GM18867 (cell line): ENCODE measurements at regions not wholly inside any gene's neighbourhood (a gene's known extent, or its start where the extent isn't known, plus 50 kb on each side); places are given as distances from the start of the nearest gene placed in this dataset.

ENCODE experiments used
- ATAC-seq: cut with Tn5 transposase; IDR thresholded peaks from one replicate; pipeline ENCODE4 v1.9.1; 2021; ENCODE audit warnings: mild to moderate bottlenecking, moderate library complexity; ENCODE audit not compliant: unreplicated experiment

GRCh38 chr5:58403822-58404433 lies 56.0 kb downstream of the PLK2 start:
- ATAC-seq = no peak

DNA sequence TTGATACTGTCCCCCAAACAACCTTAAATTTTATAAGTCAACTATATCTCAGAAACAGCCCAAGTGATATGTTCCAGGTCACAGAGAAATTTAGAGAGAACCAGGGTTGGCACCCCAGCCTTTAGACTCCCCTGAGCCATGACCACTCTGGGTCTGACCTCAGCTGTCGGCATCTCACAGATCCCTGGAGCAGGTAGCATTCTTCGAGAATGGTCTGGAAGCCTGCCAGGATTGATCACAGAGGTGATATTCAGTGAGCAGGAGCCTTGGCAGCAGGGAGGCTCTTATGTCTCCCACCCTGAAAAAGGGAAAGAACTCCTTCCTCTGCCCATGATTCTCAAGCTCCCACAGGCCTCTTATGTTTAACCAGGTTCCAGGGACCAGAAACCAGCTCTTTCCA lies 58.2 kb downstream of the PLK2 start:
- no peak for ATAC-seq

GRCh38 chr5:58400737-58401136 lies 59.1 kb downstream of the PLK2 start:
- ATAC-seq = no peak

GRCh38 chr5:58399951-58400350 lies 59.9 kb downstream of the PLK2 start:
- ATAC-seq = no peak

DNA sequence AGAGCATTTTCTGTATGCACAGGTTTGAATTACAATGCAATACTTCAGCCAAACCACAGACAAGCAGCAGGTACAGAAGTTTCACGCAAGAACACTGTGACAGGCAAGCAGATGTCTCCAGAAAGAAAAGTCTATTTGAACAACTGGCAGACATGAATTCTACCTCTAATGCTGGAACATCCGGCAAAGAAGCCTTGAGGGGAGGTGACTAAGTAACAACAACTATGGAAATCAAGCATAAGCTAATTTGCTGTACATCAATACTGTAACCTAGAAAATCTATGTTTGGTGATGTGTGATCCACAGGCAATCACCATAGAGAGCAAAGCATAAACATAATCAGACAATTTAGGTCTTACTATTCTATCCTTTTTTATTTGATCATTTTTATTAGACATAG lies 65.5 kb downstream of the PLK2 start:
- no peak for ATAC-seq

GRCh38 chr5:58393716-58394115 lies 66.2 kb downstream of the PLK2 start:
- no peak for ATAC-seq

GRCh38 chr5:58392496-58392895 lies 67.4 kb downstream of the PLK2 start:
- ATAC-seq = no peak

DNA sequence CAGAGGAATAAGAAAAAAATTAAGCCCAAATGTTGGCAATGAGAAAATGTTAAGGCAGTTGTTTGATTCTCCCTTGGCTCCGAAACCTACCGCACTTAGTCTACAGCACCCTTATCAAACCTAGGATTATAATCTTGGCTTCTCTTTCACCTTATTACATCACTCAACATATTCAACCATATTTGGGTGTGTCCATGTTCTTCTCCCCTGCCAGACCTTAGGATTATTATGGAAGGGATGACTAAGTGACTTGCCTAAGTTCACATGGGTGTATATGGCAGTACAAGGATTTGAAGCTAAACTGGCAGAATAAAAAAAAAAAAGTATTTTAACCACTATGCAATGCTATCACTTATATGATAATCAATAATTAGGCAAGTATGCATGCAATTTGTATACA lies 76.4 kb downstream of the PLK2 start:
- no peak for ATAC-seq

GRCh38 chr5:58382131-58382534 lies 77.8 kb downstream of the PLK2 start:
- ATAC-seq = no peak

GRCh38 chr5:58381566-58381965 lies 78.3 kb downstream of the PLK2 start:
- no peak for ATAC-seq

DNA sequence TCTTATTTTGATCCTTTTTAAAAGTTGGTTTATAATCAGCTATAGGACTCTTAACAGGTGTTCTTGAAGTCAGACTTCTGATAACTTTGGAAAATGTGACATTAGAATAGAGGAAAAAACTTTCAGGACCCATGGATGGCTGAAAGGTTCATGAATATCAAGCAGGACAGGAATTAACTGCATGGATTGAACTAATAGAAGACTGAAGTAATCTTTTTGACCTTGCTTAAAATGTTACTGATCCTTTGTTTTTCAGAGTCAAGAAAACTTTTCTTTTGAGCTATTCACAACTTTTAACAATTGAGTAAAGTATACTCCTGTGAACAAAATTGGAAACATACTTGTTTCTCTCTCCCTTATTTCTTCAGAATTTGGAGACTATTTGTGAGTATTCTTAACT lies 79.2 kb downstream of the PLK2 start:
- no peak for ATAC-seq

DNA sequence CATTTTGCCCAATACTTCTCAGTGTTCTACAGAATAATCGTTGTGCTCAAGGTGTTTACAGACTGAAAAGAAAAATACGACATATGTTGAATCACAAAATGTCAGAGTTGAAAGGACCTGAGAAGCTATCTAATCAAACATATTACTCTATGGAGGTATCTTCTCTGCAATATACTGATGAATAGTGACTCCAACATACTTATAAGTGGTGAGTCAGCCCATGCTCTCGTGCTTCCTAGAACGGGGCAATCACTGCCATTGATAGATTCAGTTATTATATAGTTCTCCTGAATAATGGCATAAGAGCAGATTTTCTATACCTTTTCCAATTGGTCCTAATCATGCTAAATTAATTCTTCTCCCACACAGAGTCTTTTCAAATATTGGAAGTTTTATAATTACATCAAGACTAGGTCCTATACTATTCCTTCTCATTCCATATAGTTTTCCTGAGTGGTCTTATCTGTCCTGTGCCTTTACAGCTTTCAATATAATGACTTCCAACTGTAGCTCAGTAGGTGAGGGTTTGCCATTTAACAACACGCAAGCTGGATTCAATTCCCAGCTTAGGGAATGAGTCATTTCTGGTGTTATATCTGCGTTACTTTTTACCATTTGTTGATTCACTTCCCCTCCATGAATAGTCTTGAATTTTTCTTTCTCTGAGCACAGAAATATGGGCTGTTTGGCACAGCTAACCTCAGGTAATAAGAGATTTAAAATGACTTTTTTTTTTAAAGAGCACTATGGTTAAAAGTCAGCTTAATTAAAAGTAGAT lies 81.1 kb downstream of the PLK2 start:
- no peak for ATAC-seq

DNA sequence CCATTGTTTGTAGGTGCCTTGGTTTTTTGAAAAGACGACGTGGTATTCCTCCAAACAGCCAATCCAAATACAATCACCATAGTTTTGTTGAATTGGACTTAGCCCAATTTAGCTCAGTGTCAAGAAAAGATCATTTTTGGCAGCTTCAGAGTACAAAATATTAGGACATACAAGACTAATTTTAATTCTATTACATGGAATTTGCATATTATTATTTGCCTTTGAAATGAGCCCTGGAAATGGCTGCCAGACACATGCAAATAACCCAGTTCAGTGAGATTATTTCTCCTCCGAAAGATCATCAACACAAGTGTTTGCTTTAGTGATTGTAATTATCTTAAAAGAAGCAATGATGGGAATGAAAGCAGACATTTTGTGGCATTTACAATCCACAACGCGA lies 89.3 kb downstream of the PLK2 start:
- ATAC-seq = no peak

DNA sequence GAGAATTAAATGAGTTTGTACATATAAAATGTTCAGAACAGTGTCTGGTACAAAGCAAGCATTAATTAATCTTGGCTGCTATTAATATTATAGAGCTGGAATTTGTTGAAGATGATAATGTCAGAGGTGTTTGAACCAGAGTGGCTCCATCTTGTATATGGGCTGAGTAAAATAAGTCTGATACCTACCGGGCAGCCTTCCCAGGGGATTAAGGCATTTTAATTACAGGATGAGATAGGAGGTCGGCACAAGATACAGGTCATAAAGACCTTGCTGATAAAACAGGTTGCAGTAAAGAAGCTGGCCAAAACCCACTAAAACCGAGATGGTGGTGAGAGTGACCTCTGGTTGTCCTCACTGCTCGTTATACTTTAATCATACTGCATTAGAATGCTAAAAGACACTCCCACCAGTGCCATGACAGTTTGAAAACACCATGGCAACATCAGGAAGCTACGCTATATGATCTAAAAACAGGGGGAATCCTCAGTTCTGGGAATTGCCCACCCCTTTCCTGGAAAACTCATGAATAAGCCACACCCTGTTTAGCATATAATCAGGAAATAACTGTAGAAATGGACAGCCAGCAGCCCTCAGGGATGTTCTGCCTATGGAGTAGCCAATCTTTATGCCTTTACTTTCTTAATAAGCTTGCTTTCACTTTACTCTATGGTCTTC lies 90.2 kb downstream of the PLK2 start:
- no peak for ATAC-seq

DNA sequence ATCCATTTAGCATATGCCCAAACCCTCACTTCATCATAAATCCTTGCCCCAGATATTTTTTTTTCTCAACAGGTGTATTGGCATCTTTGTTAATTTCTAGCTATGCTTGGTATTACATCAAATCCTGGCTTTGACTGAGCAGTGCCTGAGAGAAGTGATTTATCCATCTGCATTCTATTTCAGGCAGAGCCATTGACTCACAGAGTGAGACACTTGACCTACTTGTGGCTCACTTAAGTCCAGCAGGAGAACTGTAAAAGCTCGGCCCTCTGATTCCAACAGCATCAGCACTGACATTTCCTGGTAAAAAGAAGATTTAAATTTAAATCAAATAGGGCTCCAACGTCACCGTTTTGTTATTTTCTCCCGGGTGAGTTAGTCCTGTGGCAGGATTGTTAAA lies 93.4 kb downstream of the PLK2 start:
- ATAC-seq = no peak

DNA sequence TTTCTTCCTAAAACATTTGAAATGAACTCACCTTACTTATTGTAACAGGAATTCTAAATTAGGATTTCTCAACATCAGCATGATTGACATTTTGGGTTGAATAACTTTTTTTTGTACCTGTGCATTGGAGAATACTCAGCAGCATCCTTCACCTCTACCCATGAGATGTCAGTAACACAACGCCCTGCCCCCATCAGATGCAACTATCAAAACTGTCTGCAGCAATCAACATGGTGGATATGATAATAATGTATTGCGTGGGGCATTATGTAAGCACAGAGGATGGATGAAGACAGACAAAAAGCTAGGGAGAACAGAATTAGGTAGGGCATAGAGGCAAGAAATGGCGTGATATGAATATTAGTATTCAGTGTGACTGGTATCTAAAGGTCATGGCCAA lies 94.1 kb downstream of the PLK2 start:
- ATAC-seq = no peak

DNA sequence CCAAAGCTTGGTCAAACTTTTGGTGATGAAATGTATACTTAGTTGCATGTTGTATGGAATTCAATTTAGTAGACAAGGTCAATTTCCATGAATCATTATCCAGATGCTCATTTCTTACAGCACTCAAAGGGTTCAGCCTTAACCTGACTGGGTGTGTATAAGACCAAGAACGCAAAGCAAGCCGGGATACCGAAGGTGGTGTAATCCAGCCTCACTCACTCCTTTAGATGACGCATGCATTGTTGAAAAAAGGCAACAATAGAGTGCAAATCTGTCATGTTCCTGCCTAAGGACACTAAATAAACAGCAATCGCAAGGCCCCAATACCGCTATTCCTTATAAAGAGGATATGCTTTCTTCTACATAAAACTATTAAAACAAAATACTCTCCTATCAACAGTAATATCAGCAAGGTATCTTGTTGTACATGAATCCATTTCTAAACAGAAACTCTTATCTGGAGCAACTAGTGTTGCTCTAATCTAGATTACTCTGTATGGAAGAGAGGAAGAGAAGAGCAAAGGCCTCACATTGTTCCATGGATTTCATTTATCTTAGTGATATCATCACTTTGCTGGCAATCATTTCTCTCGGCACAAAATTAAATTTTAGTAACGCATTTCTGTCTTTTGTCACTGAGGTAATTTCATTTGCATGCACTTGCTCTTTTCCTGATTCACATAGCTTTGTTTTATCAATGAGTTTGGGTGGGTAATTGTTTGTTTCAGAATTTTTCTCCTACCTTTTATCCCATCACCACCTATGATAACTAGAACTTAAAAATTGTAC lies 96.2 kb downstream of the PLK2 start:
- ATAC-seq = no peak

DNA sequence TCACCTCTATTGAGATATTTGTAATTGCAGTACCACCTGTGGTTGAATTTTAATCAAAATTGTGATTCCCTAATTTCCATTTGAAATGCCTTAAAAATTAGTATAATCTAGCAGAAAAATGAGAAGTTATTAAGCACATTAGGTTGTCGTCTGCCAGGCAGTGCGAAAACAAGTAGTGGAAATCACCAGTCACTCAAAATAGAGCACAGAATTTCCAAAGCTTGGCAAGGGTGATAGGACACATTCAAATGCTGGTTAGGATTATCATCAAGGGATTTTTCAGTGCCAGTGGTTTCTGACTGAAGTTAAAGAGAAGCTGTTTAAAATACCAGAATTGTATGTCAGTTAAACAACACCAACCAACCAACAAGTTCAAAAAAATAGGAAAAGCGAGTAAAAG lies 97.8 kb downstream of the PLK2 start:
- no peak for ATAC-seq

- ATAC-seq = no peak
These were observed 99.1 kb downstream of the PLK2 start for GRCh38 chr5:58360794-58361193.

GRCh38 chr5:58359981-58360380 lies 99.9 kb downstream of the PLK2 start:
- no peak for ATAC-seq

- no peak for ATAC-seq
These were observed 101.2 kb downstream of the PLK2 start for GRCh38 chr5:58358501-58359178.
